Neural cell (in vitro differentiated cells): ENCODE measurements at regions not wholly inside any gene's neighbourhood (a gene's known extent, or its start where the extent isn't known, plus 50 kb on each side); places are given as distances from the start of the nearest gene placed in this dataset.

Experiments
- H2AFZ ChIP-seq: fragments of 200-600, 300-800 bp; sonication (generic), shearing (Covaris generic); 2 replicates; pipeline ENCODE4 v1.6.0; 2014; ENCODE audit warnings: low read depth, mild to moderate bottlenecking, antibody characterized with exemption, low read length, moderate library complexity
- H3F3A ChIP-seq: fragments of 200-600 bp; shearing (Covaris generic); 2 replicates; pipeline ENCODE4 v1.6.1; 2016; ENCODE audit warnings: mild to moderate bottlenecking, moderate library complexity, mixed read lengths, antibody characterized with exemption, low read length; ENCODE audit not compliant: insufficient read depth, poor library complexity, severe bottlenecking
- H3K27ac ChIP-seq: fragments of 200-600, 300-800 bp; sonication (generic), shearing (Covaris generic); 2 replicates; pipeline ENCODE4 v1.5.1; 2014; ENCODE audit warnings: mild to moderate bottlenecking, low read length, moderate library complexity
- H3K27me3 ChIP-seq: fragments of 300-800, 200-600 bp; sonication (generic), shearing (Covaris generic); 2 replicates; pipeline ENCODE4 v1.6.0; 2014; ENCODE audit warnings: mild to moderate bottlenecking, low read depth, low read length, moderate library complexity; ENCODE audit not compliant: insufficient read depth
- H3K36me3 ChIP-seq: fragments of 300-800, 200-600 bp; sonication (generic), shearing (Covaris generic); 2 replicates; pipeline ENCODE4 v1.5.1; 2014; ENCODE audit warnings: mild to moderate bottlenecking, antibody characterized with exemption, low read length, moderate library complexity; ENCODE audit not compliant: insufficient read depth
- H3K4me2 ChIP-seq: fragments of 300-800, 200-600 bp; sonication (generic), shearing (Covaris generic); 2 replicates; pipeline ENCODE4 v1.6.0; 2014; ENCODE audit warnings: mild to moderate bottlenecking, low read length
- H3K4me3 ChIP-seq: fragments of 300-800, 200-600 bp; sonication (generic), shearing (Covaris generic); 2 replicates; pipeline ENCODE4 v1.5.1; 2014; ENCODE audit warnings: mild to moderate bottlenecking, low read length, moderate library complexity
- H3K79me2 ChIP-seq: fragments of 200-600 bp; shearing (Covaris generic); replicated peaks from 2 replicates; pipeline ENCODE4 v1.6.0; 2014; ENCODE audit warnings: mild to moderate bottlenecking, low read length, moderate library complexity; ENCODE audit not compliant: insufficient read depth
- H3K9ac ChIP-seq: fragments of 300-800, 200-600 bp; sonication (generic), shearing (Covaris generic); 2 replicates; pipeline ENCODE4 v1.6.1; 2016; ENCODE audit warnings: mild to moderate bottlenecking, low read length, mixed read lengths
- H3K9me2 ChIP-seq: fragments of 200-600 bp; shearing (Covaris generic); 2 replicates; pipeline ENCODE4 v1.6.1; 2016; ENCODE audit warnings: mild to moderate bottlenecking, low read length, mixed read lengths; ENCODE audit not compliant: insufficient read depth
- H3K9me3 ChIP-seq: fragments of 200-600, 300-800 bp; sonication (generic), shearing (Covaris generic); 2 replicates; pipeline ENCODE4 v1.6.1; 2016; ENCODE audit warnings: mild to moderate bottlenecking, mixed run types, low read length, moderate library complexity, mixed read lengths
- H4K20me1 ChIP-seq: fragments of 200-600 bp; shearing (Covaris generic); 2 replicates; pipeline ENCODE4 v1.6.1; 2016; ENCODE audit warnings: mild to moderate bottlenecking, mixed run types; ENCODE audit not compliant: insufficient read depth
- CTCF ChIP-seq: fragments of 450-650 bp; IDR thresholded peaks from 2 replicates; pipeline ENCODE4 v1.5.1; 2014; ENCODE audit warnings: antibody characterized with exemption, mild to moderate bottlenecking, moderate library complexity; ENCODE audit not compliant: poor library complexity, severe bottlenecking
- EP300 ChIP-seq: fragments of 450-650 bp; conservative IDR thresholded peaks from 2 replicates; pipeline ENCODE4 v1.6.1; 2014; ENCODE audit warnings: antibody characterized with exemption, mild to moderate bottlenecking, moderate library complexity; ENCODE audit not compliant: poor library complexity, severe bottlenecking
- EZH2 ChIP-seq: fragments of 200-600, 300-800 bp; shearing (Covaris generic), sonication (generic); IDR thresholded peaks from 2 replicates; pipeline ENCODE4 v1.6.1; 2014; ENCODE audit warnings: antibody characterized with exemption, low read length, borderline replicate concordance, mild to moderate bottlenecking; ENCODE audit not compliant: insufficient read depth, poor library complexity, severe bottlenecking
- MXI1 ChIP-seq: fragments of 450-650 bp; conservative IDR thresholded peaks from 2 replicates; pipeline ENCODE4 v1.6.1; 2014; ENCODE audit warnings: antibody characterized with exemption, mild to moderate bottlenecking; ENCODE audit not compliant: poor library complexity, severe bottlenecking
- POLR2AphosphoS5 ChIP-seq: IDR thresholded peaks from 2 replicates; pipeline ENCODE4 v1.6.1; 2012
- RAD21 ChIP-seq: fragments of 450-650 bp; conservative IDR thresholded peaks from 2 replicates; pipeline ENCODE4 v1.6.1; 2014; ENCODE audit warnings: antibody characterized with exemption, mild to moderate bottlenecking, moderate library complexity
- REST ChIP-seq: IDR thresholded peaks from 2 replicates; pipeline ENCODE4 v1.6.1; 2012; ENCODE audit warnings: borderline replicate concordance
- SMC3 ChIP-seq: fragments of 450-650 bp; conservative IDR thresholded peaks from 2 replicates; pipeline ENCODE4 v1.6.1; 2014; ENCODE audit warnings: antibody characterized with exemption, mild to moderate bottlenecking, moderate library complexity; ENCODE audit not compliant: poor library complexity
- TAF1 ChIP-seq: IDR thresholded peaks from 2 replicates; pipeline ENCODE4 v1.6.1; 2012; ENCODE audit warnings: low read depth

- no peaks in the 10 kb centered on the region for H3K27me3 ChIP-seq
- H3K79me2 ChIP-seq: no peaks in the 10 kb centered on the region
- H2AFZ ChIP-seq: no peak overlapping the region
- no peak overlapping the region for H3K4me3 ChIP-seq
- H3K4me2 ChIP-seq: no peak overlapping the region
- no peaks in the 10 kb centered on the region for H4K20me1 ChIP-seq
- no peaks in the 10 kb centered on the region for H3K9me3 ChIP-seq
- no peak overlapping the region for H3K9ac ChIP-seq
- no peak for TF ChIP-seq MXI1
- TF ChIP-seq EZH2: no peak
- no peak for TF ChIP-seq SMC3
- no peaks in the 10 kb centered on the region for H3F3A ChIP-seq
- no peaks in the 10 kb centered on the region for H3K36me3 ChIP-seq
- H3K27ac ChIP-seq: no peak overlapping the region
- no peaks in the 10 kb centered on the region for H3K9me2 ChIP-seq
These were observed 1004.0 kb downstream of the KCNT2 start for GRCh38 chr1:195604287-195604686.

GRCh38 chr1:195597891-195598290 is 1010.3 kb downstream of the KCNT2 start:
- no peaks in the 10 kb centered on the region for H3K9me3 ChIP-seq
- no peak for TF ChIP-seq REST
- TF ChIP-seq MXI1: no peak
- TF ChIP-seq RAD21: no peak
- TF ChIP-seq TAF1: no peak
- no peak for TF ChIP-seq EZH2
- TF ChIP-seq CTCF: no peak
- no peak for TF ChIP-seq EP300
- no peak for TF ChIP-seq SMC3
- TF ChIP-seq POLR2AphosphoS5: no peak
- H3K36me3 ChIP-seq: no peaks in the 10 kb centered on the region
- no peak overlapping the region for H3K4me2 ChIP-seq
- no peaks in the 10 kb centered on the region for H3K79me2 ChIP-seq
- H3F3A ChIP-seq: no peaks in the 10 kb centered on the region
- H3K9ac ChIP-seq: no peak overlapping the region
- H3K9me2 ChIP-seq: no peaks in the 10 kb centered on the region
- H3K4me3 ChIP-seq: no peak overlapping the region
- no peaks in the 10 kb centered on the region for H3K27me3 ChIP-seq
- no peak overlapping the region for H2AFZ ChIP-seq
- H3K27ac ChIP-seq: no peak overlapping the region
- no peaks in the 10 kb centered on the region for H4K20me1 ChIP-seq

- TF ChIP-seq POLR2AphosphoS5: no peak
- no peak for TF ChIP-seq EP300
- TF ChIP-seq REST: no peak
- no peak for TF ChIP-seq SMC3
- no peak for TF ChIP-seq RAD21
- TF ChIP-seq MXI1: no peak
- no peak for TF ChIP-seq EZH2
- TF ChIP-seq CTCF: no peak
- TF ChIP-seq TAF1: no peak
- no peaks in the 10 kb centered on the region for H3K9me3 ChIP-seq
- H3K9me2 ChIP-seq: no peaks in the 10 kb centered on the region
These were observed 1013.5 kb downstream of the KCNT2 start for GRCh38 chr1:195594773-195595172.

More at GRCh38 chr1:195594773-195595172, 1013.5 kb downstream of the KCNT2 start:
- H3K36me3 ChIP-seq: no peaks in the 10 kb centered on the region
- H2AFZ ChIP-seq: no peak overlapping the region
- H3K4me2 ChIP-seq: no peak overlapping the region
- H3K79me2 ChIP-seq: no peaks in the 10 kb centered on the region
- no peaks in the 10 kb centered on the region for H3F3A ChIP-seq
- no peak overlapping the region for H3K9ac ChIP-seq
- H3K27me3 ChIP-seq: no peaks in the 10 kb centered on the region
- no peak overlapping the region for H3K27ac ChIP-seq
- H4K20me1 ChIP-seq: no peaks in the 10 kb centered on the region
- H3K4me3 ChIP-seq: no peak overlapping the region
